GM12875 (cell line): ENCODE measurements at regions not wholly inside any gene's neighbourhood (a gene's known extent, or its start where the extent isn't known, plus 50 kb on each side); places are given as distances from the start of the nearest gene placed in this dataset.

ENCODE experiments used
- H3K4me3 ChIP-seq: one replicate; pipeline ENCODE4 v1.5.1; 2011; ENCODE audit warnings: low read depth, low read length, control low read depth
- TF ChIP-seq, protein P1 (sequence below): IDR thresholded peaks from 2 replicates; pipeline ENCODE4 v1.5.1; 2011; ENCODE audit warnings: low read depth, mild to moderate bottlenecking, control low read depth, inconsistent platforms, low read length, moderate library complexity, borderline replicate concordance; ENCODE audit not compliant: insufficient read depth

DNA sequence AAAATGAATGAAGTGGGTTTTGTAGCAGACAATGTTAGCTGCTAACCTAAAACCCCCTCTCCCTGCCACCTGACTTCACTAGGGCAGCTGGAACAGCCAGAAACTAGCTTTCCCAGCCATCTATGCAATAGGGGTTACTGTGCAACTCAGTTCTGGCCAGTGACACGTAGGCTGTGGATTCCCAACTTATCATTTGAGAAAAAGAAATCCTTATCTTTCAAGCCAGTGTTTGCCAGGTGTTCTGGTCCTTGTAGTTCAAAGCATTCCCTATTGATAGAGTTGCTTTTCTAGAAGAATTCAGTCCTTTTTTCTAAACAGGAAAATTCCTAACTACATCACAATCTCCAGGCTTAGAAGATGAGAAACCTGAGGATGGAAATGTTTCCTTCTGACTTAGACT is 144.5 kb upstream of the ELAC2 start:
- TF ChIP-seq, protein P1, sequence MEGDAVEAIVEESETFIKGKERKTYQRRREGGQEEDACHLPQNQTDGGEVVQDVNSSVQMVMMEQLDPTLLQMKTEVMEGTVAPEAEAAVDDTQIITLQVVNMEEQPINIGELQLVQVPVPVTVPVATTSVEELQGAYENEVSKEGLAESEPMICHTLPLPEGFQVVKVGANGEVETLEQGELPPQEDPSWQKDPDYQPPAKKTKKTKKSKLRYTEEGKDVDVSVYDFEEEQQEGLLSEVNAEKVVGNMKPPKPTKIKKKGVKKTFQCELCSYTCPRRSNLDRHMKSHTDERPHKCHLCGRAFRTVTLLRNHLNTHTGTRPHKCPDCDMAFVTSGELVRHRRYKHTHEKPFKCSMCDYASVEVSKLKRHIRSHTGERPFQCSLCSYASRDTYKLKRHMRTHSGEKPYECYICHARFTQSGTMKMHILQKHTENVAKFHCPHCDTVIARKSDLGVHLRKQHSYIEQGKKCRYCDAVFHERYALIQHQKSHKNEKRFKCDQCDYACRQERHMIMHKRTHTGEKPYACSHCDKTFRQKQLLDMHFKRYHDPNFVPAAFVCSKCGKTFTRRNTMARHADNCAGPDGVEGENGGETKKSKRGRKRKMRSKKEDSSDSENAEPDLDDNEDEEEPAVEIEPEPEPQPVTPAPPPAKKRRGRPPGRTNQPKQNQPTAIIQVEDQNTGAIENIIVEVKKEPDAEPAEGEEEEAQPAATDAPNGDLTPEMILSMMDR, result no peak
- no peak overlapping the region for H3K4me3 ChIP-seq

DNA sequence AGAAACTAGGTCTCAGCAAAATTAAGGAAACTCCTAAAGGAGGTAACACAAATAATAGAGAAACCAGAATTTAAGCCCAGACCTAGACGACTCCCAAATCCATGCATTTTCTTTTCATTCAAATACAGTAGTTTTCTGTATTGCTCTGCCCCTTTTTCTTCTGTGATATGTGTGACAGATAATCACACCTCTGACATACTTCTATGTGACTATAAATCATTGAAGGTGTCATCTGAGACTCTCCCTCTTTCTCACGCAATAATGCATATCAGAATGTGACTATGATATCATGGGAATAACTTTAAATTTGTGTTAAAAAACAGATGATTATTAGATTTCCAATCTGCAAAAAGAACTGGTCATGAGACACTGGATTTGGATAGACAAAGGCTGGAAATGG is 143.0 kb upstream of the ELAC2 start:
- TF ChIP-seq, protein P1, result no peak
- no peak overlapping the region for H3K4me3 ChIP-seq

DNA sequence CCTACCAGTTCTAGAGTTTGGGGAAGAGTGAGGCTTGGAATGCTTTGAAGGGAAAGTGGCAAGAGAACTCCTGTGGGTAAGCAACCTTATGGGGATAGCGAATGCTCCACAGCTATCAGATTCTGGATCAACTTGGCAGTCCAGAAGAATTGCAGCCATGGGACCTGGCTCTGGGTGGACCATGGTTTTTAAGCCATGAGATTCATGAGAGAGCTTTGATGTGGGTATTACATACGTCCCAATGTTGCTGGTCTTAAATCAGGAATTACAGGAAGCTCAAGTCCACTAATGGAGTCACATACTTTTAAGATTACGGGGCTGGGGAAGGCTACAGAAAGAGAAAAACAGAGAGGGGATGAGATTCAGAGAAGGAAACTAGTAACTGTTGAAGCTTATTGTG is 142.5 kb upstream of the ELAC2 start:
- no peak overlapping the region for H3K4me3 ChIP-seq
- TF ChIP-seq, protein P1, result no peak

DNA sequence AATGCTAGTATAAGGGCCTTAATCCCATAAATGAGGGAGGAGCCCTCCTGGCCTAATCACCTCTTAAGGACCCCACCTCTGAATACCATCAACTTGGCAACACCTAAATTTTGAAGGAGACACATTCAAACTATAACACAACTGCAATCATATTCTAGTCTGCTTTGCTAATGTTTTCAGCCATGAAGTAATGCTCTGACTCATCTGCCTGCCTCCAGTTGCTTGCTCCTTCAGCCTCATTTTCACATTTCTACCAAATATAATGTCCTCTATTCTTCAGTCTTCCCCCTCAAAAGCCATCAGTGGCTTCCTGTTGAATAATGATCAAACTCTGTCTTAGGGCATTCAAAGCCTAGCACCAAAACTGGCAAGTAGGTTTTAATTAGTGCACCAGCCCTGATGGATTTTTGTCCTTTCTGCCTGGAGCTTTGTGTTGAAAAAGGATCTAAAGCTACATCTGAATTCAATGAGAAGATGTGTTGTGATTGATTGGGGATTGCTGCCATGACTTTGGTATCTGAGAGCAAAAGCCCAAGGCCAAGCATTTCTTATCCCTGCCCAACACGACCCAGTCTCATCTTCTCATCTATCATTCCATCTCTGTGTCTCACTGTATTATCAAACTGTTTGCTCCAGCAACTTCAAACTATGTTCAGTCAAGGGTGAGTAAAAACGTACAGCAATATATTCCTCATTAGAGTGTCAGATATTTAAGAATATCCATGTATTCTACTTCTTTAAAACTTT is 140.8 kb upstream of the ELAC2 start:
- TF ChIP-seq, protein P1, result no peak
- H3K4me3 ChIP-seq, result no peak overlapping the region

DNA sequence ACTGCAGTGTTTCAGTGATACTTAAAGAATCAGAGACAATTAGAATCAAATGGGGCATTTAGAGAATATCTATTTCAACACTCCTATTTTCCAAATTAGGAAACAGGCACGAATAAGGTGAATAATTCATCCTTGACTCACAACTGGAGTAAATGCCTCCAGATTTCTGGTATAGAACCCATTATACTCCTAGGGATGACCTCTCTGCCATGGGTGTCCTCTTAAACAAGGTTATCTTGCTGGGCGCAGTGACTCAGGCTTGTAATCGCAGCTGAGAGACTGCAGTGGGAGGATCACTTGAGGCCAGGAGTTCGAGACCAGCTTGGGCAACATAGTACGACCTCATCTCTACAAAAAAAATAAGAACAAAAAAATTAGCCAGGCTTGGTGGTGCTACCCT is 139.8 kb upstream of the ELAC2 start:
- H3K4me3 ChIP-seq, result no peak overlapping the region
- TF ChIP-seq, protein P1, result no peak

DNA sequence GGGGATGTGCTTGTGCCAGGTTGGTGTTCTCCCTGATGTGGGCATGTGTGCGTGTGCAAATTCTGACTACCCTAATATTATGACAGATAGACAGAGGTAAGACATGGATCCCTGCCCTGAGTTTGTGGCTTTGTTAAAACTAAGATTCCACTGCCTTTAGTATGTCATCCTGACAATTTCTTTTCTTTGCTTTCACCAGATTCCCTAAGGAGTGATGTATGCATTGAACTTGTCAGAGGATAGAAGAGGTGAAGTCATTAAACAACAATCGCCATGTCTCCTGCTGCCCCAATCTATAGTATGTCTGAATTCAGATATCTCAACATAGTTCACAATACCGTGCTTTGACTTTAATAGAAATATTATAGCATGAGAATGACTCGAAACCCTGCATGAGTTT is 137.1 kb upstream of the ELAC2 start:
- H3K4me3 ChIP-seq, result no peak overlapping the region
- TF ChIP-seq, protein P1, result no peak

DNA sequence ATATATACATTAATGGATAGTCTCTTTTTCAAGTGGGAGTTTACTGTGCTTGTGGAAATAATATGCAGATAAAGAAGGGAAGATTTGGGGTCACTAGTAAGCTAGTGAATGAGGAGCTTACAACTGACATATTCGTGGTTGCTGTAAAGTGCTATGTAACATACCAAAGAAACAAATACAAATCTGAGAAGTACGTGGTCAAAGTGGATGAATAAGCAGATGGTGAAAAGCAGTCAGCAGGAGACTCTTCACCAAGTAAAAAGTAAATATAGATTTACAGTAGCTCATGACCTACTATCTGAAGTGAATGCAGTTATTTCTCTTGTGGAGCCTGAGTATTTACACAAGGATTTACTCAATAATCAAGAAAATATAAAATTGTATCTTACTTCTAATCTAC is 136.6 kb upstream of the ELAC2 start:
- no peak overlapping the region for H3K4me3 ChIP-seq
- TF ChIP-seq, protein P1, result no peak
